Ovary (tissue), 3 donors: ENCODE measurements at regions not wholly inside any gene's neighbourhood (a gene's known extent, or its start where the extent isn't known, plus 50 kb on each side); places are given as distances from the start of the nearest gene placed in this dataset.

ENCODE experiments used
- CTCF ChIP-seq, 3 donors: fragments of 450-650 bp in 2 of 3; fragments of 200-600 bp in 1 of 3; IDR thresholded peaks; one replicate each; pipeline versions ENCODE4 v1.5.1 to v1.8.0; 2016 to 2022; ENCODE audit warnings: antibody characterized with exemption in 3 of 3, mild to moderate bottlenecking in 1 of 3
- POLR2A ChIP-seq: fragments of 450-650 bp; IDR thresholded peaks from one replicate; pipeline ENCODE4 v1.6.1; 2017; ENCODE audit warnings: antibody characterized with exemption, mild to moderate bottlenecking, moderate library complexity
- donor health status: DM: no; HTN: no; CAD: no.

GRCh38 chr16:48441863-48442279 lies 56.7 kb upstream of the SIAH1 start:
- TF ChIP-seq CTCF (IDR thresholded peaks at IDR 0.05) (no peak), POLR2A (no peak)
